ENCODE measurements at regions not wholly inside any gene's neighbourhood (a gene's known extent, or its start where the extent isn't known, plus 50 kb on each side); places are given as distances from the start of the nearest gene placed in this dataset.

DNA sequence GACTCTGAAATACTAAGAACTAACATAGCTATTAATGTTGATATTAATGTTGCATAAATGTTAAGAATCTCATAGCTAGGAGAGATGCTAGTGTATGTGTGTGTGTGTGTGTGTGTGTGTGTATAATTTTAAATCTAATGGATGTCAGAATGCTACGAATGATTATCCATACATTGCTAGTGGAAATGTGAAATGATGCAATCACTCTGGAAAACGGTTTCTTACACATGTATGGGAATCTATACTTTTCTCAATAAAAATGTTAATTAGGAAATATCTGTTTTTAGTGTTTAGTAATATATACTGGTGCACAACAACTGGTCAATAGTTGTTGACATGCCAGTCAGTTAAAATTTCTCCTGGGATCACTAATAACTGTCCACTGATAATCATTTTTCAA lies 908.8 kb upstream of the POU3F3 start:
- TF ChIP-seq, protein P1, sequence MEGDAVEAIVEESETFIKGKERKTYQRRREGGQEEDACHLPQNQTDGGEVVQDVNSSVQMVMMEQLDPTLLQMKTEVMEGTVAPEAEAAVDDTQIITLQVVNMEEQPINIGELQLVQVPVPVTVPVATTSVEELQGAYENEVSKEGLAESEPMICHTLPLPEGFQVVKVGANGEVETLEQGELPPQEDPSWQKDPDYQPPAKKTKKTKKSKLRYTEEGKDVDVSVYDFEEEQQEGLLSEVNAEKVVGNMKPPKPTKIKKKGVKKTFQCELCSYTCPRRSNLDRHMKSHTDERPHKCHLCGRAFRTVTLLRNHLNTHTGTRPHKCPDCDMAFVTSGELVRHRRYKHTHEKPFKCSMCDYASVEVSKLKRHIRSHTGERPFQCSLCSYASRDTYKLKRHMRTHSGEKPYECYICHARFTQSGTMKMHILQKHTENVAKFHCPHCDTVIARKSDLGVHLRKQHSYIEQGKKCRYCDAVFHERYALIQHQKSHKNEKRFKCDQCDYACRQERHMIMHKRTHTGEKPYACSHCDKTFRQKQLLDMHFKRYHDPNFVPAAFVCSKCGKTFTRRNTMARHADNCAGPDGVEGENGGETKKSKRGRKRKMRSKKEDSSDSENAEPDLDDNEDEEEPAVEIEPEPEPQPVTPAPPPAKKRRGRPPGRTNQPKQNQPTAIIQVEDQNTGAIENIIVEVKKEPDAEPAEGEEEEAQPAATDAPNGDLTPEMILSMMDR (IDR thresholded peaks at IDR 0.05) = no peak
- no peak for TF ChIP-seq POLR2A (IDR thresholded peaks at IDR 0.05)
